ENCODE measurements at regions not wholly inside any gene's neighbourhood (a gene's known extent, or its start where the extent isn't known, plus 50 kb on each side); places are given as distances from the start of the nearest gene placed in this dataset.

DNA sequence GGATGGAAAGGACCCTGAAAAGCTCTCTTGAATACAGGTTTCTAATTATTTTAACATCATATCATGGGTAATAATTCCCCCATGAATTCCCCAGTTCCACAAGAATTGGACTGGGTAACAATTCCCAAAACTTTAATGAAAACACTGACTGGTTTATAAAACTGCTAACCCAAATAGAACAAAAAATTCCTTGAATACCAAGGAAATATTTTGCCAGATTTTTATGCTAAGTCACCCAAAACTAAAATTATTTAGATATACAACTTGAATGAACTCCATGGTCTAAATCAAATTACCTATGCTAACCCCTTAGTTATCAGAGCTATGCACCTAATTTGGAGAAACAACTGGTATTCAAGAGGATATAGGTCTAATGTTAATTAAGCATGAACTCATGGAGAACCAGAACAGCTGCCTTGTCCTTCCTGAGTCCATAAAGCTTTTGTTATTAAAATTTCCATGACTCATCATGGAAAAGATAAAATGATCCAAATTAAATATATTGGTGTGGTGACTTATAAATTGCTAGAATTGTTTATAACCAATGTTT, 164.9 kb upstream of the TUT7 start:
- Histone ChIP-seq H4K20me1 (ENCODE audit: low read length) (no peaks in the 10 kb centered on the region), H3K4me3 (ENCODE audit: low read length) (no peak overlapping the region), H3K4me1 (ENCODE audit: insufficient read depth, low read length) (no peaks in the 10 kb centered on the region), H3K79me2 (ENCODE audit: low read length) (no peaks in the 10 kb centered on the region), H3K9me3 (ENCODE audit: low read length) (no peaks in the 10 kb centered on the region), H3K9ac (ENCODE audit: low read length) (no peak overlapping the region), H3K27me3 (ENCODE audit: low read length) (peaks cover 29% of the 10 kb centered on the region; the same call in 1 of the 2 replicates), H3K27ac (ENCODE audit: low read length) (no peak overlapping the region), H3F3A (ENCODE audit: low read length, unreplicated experiment) (no peaks in the 10 kb centered on the region), H3K9me2 (replicated peaks; ENCODE audit: low read length) (no peaks in the 10 kb centered on the region), H3K4me2 (ENCODE audit: low read length) (no peak overlapping the region), H3K36me3 (ENCODE audit: low read depth, low read length) (no peaks in the 10 kb centered on the region), H2AFZ (ENCODE audit: low read length) (no peak overlapping the region)
- BruUV-seq (replicated peaks), result no TSS peak
- intact Hi-C loops (cut with micrococcal nuclease), result no loop called here
- CTCF ChIA-PET, result no interaction called here
- ATAC-seq (no peak), DNase-seq (no peak)
- TF ChIP-seq, protein P1, sequence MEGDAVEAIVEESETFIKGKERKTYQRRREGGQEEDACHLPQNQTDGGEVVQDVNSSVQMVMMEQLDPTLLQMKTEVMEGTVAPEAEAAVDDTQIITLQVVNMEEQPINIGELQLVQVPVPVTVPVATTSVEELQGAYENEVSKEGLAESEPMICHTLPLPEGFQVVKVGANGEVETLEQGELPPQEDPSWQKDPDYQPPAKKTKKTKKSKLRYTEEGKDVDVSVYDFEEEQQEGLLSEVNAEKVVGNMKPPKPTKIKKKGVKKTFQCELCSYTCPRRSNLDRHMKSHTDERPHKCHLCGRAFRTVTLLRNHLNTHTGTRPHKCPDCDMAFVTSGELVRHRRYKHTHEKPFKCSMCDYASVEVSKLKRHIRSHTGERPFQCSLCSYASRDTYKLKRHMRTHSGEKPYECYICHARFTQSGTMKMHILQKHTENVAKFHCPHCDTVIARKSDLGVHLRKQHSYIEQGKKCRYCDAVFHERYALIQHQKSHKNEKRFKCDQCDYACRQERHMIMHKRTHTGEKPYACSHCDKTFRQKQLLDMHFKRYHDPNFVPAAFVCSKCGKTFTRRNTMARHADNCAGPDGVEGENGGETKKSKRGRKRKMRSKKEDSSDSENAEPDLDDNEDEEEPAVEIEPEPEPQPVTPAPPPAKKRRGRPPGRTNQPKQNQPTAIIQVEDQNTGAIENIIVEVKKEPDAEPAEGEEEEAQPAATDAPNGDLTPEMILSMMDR (conservative IDR thresholded peaks at IDR 0.05; ENCODE audit: low read depth, low read length), result no peak
- TF ChIP-seq EZH2 (IDR thresholded peaks at IDR 0.05; ENCODE audit: low read length, unreplicated experiment) (no peak), EZH2phosphoT487 (IDR thresholded peaks at IDR 0.05; ENCODE audit: borderline replicate concordance, low read length) (no peak)
- POLR2A ChIA-PET (ENCODE audit: unreplicated experiment), result no interaction called here

DNA sequence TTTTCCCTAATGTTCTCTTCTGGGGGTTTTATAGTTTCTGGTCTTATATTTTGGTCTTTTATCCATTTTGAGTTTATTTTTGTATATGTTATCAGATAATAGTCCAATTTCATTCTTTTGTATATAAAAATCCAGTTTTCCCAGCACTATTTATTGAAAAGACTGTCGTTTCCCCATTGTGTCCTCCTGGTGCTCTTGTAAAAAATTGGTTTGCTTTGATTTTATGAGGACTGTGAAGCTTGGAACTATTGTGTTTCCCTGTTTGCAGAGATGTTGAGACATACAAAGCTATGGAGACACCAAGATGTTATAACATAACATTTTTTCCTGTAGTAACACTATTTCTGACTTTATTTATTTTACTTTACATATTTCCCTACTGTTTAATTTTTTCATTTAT, 163.3 kb upstream of the TUT7 start:
- no peaks in the 10 kb centered on the region for H4K20me1 ChIP-seq (ENCODE audit: low read length)
- H3K9ac ChIP-seq (ENCODE audit: low read length), result no peak overlapping the region
- CTCF ChIA-PET, result no interaction called here
- H3K79me2 ChIP-seq (ENCODE audit: low read length), result no peaks in the 10 kb centered on the region
- H3K9me2 ChIP-seq (replicated peaks; ENCODE audit: low read length), result no peaks in the 10 kb centered on the region
- H3K36me3 ChIP-seq (ENCODE audit: low read depth, low read length), result no peaks in the 10 kb centered on the region
- no peaks in the 10 kb centered on the region for H3F3A ChIP-seq (ENCODE audit: low read length, unreplicated experiment)
- H3K4me3 ChIP-seq (ENCODE audit: low read length), result no peak overlapping the region
- H3K4me2 ChIP-seq (ENCODE audit: low read length), result no peak overlapping the region
- DNase-seq (no peak), ATAC-seq (no peak)
- H3K4me1 ChIP-seq (ENCODE audit: insufficient read depth, low read length), result no peaks in the 10 kb centered on the region
- peaks cover 34% of the 10 kb centered on the region for H3K27me3 ChIP-seq (ENCODE audit: low read length)
- H2AFZ ChIP-seq (ENCODE audit: low read length), result no peak overlapping the region
- intact Hi-C loops (cut with micrococcal nuclease), result no loop called here
- TF ChIP-seq EZH2 (IDR thresholded peaks at IDR 0.05; ENCODE audit: low read length, unreplicated experiment) (no peak), EZH2phosphoT487 (IDR thresholded peaks at IDR 0.05; ENCODE audit: borderline replicate concordance, low read length) (no peak)
- TF ChIP-seq, protein P1 (conservative IDR thresholded peaks at IDR 0.05; ENCODE audit: low read depth, low read length), result no peak
- POLR2A ChIA-PET (ENCODE audit: unreplicated experiment), result no interaction called here
- H3K27ac ChIP-seq (ENCODE audit: low read length), result no peak overlapping the region
- no TSS peak for BruUV-seq (replicated peaks)
- H3K9me3 ChIP-seq (ENCODE audit: low read length), result no peaks in the 10 kb centered on the region

DNA sequence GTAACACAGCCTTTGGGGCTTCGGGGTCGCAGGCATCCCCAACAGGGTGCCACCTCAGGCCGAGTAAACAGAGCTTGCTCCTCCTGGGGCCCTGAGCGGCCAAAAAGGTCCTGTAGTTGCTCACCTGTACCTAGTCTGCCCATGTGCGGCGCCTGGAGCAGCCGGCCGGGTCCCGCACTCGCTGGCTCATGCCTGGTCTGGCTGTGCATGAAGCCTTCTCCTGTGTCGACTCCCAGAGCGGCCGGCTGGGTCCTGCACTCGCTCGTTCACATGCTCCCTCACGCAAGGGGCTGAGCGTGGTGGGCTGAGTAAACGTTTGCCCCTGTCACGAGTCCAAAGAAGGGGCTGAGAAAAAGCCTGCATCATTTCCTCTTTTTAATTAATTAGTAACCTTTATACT, 162.4 kb upstream of the TUT7 start:
- H4K20me1 ChIP-seq (ENCODE audit: low read length), result no peaks in the 10 kb centered on the region
- TF ChIP-seq EZH2 (IDR thresholded peaks at IDR 0.05; ENCODE audit: low read length, unreplicated experiment), result no peak
- TF ChIP-seq, protein P1 (conservative IDR thresholded peaks at IDR 0.05; ENCODE audit: low read depth, low read length), result no peak
- no peak for TF ChIP-seq EZH2phosphoT487 (IDR thresholded peaks at IDR 0.05; ENCODE audit: borderline replicate concordance, low read length)
- no peaks in the 10 kb centered on the region for H3K9me3 ChIP-seq (ENCODE audit: low read length)
- H3K27ac ChIP-seq (ENCODE audit: low read length), result no peak overlapping the region
- CTCF ChIA-PET, result no interaction called here
- DNase-seq, result no peak
- H2AFZ ChIP-seq (ENCODE audit: low read length), result no peak overlapping the region
- H3K4me3 ChIP-seq (ENCODE audit: low read length), result no peak overlapping the region
- no peaks in the 10 kb centered on the region for H3F3A ChIP-seq (ENCODE audit: low read length, unreplicated experiment)
- no peaks in the 10 kb centered on the region for H3K4me1 ChIP-seq (ENCODE audit: insufficient read depth, low read length)
- POLR2A ChIA-PET (ENCODE audit: unreplicated experiment), result no interaction called here
- H3K36me3 ChIP-seq (ENCODE audit: low read depth, low read length), result no peaks in the 10 kb centered on the region
- H3K9me2 ChIP-seq (replicated peaks; ENCODE audit: low read length), result no peaks in the 10 kb centered on the region
- no peak overlapping the region for H3K9ac ChIP-seq (ENCODE audit: low read length)
- H3K79me2 ChIP-seq (ENCODE audit: low read length), result no peaks in the 10 kb centered on the region
- H3K27me3 ChIP-seq (ENCODE audit: low read length), result peaks cover 40% of the 10 kb centered on the region
- H3K4me2 ChIP-seq (ENCODE audit: low read length), result no peak overlapping the region
- BruUV-seq (replicated peaks), result no TSS peak
- ATAC-seq, result no peak
- intact Hi-C loops (cut with micrococcal nuclease), result no loop called here

Measured in PC-3 (cell line).